PC-9 (cell line): ENCODE measurements at regions not wholly inside any gene's neighbourhood (a gene's known extent, or its start where the extent isn't known, plus 50 kb on each side); places are given as distances from the start of the nearest gene placed in this dataset.

Experiments used
- BruUV-seq: library from RNA; stranded (reverse); fragments of 400-500 nt; replicated peaks from 2 replicates; lab custom pipeline; 2021; lab: Mats Ljungman, UMichigan
- CTCF ChIA-PET: fragments of 300-600 bp; sonication (Branson Sonifier 250); formaldehyde crosslinking; loops from one replicate; lab custom pipeline; 2022; ENCODE audit warnings: antibody characterized with exemption; lab: Charles Lee
- POLR2A ChIA-PET: fragments of 300-600 bp; sonication (Branson Sonifier 250); formaldehyde crosslinking; loops from one replicate; lab custom pipeline; 2022; ENCODE audit warnings: antibody characterized with exemption; ENCODE audit not compliant: unreplicated experiment; lab: Charles Lee
- DNase-seq, 2 experiments: peaks; one replicate each; pipeline versions ENCODE4 v3.0.0 to v3.0.0-alpha.2; 2015 to 2022; ENCODE audit warnings: mixed read lengths in 1 of 2
- H2AFZ ChIP-seq: fragments of 200-600 bp; sonication (generic); 2 replicates; pipeline ENCODE4 v1.8.1; 2017; ENCODE audit warnings: antibody characterized with exemption
- H3F3A ChIP-seq: fragments of 200-600 bp; sonication (generic); 2 replicates; pipeline ENCODE4 v1.8.1; 2017; ENCODE audit warnings: antibody characterized with exemption, mild to moderate bottlenecking, low read depth; ENCODE audit not compliant: insufficient read depth
- H3K27ac ChIP-seq: fragments of 200-600 bp; sonication (generic); 2 replicates; pipeline ENCODE4 v1.6.1; 2016; ENCODE audit warnings: mixed run types
- H3K27me3 ChIP-seq: fragments of 200-600 bp; sonication (generic); 2 replicates; pipeline ENCODE4 v1.6.1; 2016; ENCODE audit warnings: low read depth, mixed run types; ENCODE audit not compliant: insufficient read depth
- H3K36me3 ChIP-seq: fragments of 200-600 bp; sonication (generic); 2 replicates; pipeline ENCODE4 v1.6.1; 2016; ENCODE audit warnings: low read depth, mixed run types
- H3K4me1 ChIP-seq: fragments of 200-600 bp; sonication (generic); replicated peaks from 2 replicates; pipeline ENCODE4 v1.6.1; 2016; ENCODE audit warnings: mixed run types; ENCODE audit not compliant: insufficient read depth
- H3K4me2 ChIP-seq: fragments of 200-600 bp; sonication (generic); 2 replicates; pipeline ENCODE4 v1.6.1; 2017; ENCODE audit warnings: mixed run types
- H3K4me3 ChIP-seq: fragments of 200-600 bp; sonication (generic); 2 replicates; pipeline ENCODE4 v1.6.1; 2016; ENCODE audit warnings: mixed run types
- H3K79me2 ChIP-seq: fragments of 200-600 bp; sonication (generic); 2 replicates; pipeline ENCODE4 v1.6.1; 2017; ENCODE audit warnings: low read depth, mixed run types
- H3K9me2 ChIP-seq: fragments of 200-600 bp; sonication (generic); 2 replicates; pipeline ENCODE4 v1.8.1; 2017; ENCODE audit warnings: mild to moderate bottlenecking; ENCODE audit not compliant: insufficient read depth
- H3K9me3 ChIP-seq: fragments of 200-600 bp; sonication (generic); 2 replicates; pipeline ENCODE4 v1.8.1; 2016; ENCODE audit warnings: low read depth; ENCODE audit not compliant: insufficient read depth
- H4K20me1 ChIP-seq: fragments of 200-600 bp; sonication (generic); 2 replicates; pipeline ENCODE4 v1.8.1; 2017; ENCODE audit not compliant: insufficient read depth
- CTCF ChIP-seq: fragments of 200-600 bp; sonication (generic); conservative IDR thresholded peaks from 2 replicates; pipeline ENCODE4 v1.6.1; 2017; ENCODE audit warnings: mixed run types, antibody characterized with exemption, mild to moderate bottlenecking, moderate library complexity
- EZH2 ChIP-seq: fragments of 200-600 bp; sonication (generic); IDR thresholded peaks from 2 replicates; pipeline ENCODE4 v1.8.0; 2017; ENCODE audit warnings: antibody characterized with exemption, low read depth
- intact Hi-C: fragments of 100-400 bp; cut with micrococcal nuclease; formaldehyde crosslinking; loops from one replicate; pipeline ENCODE4 v1.10.0; 2022; ENCODE audit not compliant: unreplicated experiment

- no peaks in the 10 kb centered on the region for H4K20me1 ChIP-seq
- no peaks in the 10 kb centered on the region for H3F3A ChIP-seq
- no peaks in the 10 kb centered on the region for H3K9me3 ChIP-seq
- no peaks in the 10 kb centered on the region for H3K27me3 ChIP-seq
- CTCF ChIA-PET: no interaction called here
- TF ChIP-seq CTCF (no peak), EZH2 (no peak)
- no peaks in the 10 kb centered on the region for H3K4me1 ChIP-seq
- no peak overlapping the region for H3K4me3 ChIP-seq
- no peak overlapping the region for H2AFZ ChIP-seq
- H3K9me2 ChIP-seq: no peaks in the 10 kb centered on the region; the same call in 1 of the 2 replicates
- H3K79me2 ChIP-seq: no peaks in the 10 kb centered on the region
- no peak overlapping the region for H3K27ac ChIP-seq
- H3K4me2 ChIP-seq: no peak overlapping the region
- intact Hi-C loops: no loop called here
- no peaks in the 10 kb centered on the region for H3K36me3 ChIP-seq
- BruUV-seq: no TSS peak
- POLR2A ChIA-PET: no interaction called here
- DNase-seq: peak in 1 of 2 experiments; percentile 30
Measured at GRCh38 chr3:107446706-107447105, 69.5 kb downstream of the CCDC54 start.

- no peak overlapping the region for H3K4me3 ChIP-seq
- H3K4me2 ChIP-seq: no peak overlapping the region
- H3K27ac ChIP-seq: no peak overlapping the region
- H3F3A ChIP-seq: no peaks in the 10 kb centered on the region
- no peak for TF ChIP-seq EZH2
- no peak for TF ChIP-seq CTCF
- no peak overlapping the region for H2AFZ ChIP-seq
- no peaks in the 10 kb centered on the region for H3K27me3 ChIP-seq
- intact Hi-C loops: no loop called here
- no peaks in the 10 kb centered on the region for H3K36me3 ChIP-seq
- H3K79me2 ChIP-seq: no peaks in the 10 kb centered on the region
- CTCF ChIA-PET: no interaction called here
- no peak for DNase-seq
- POLR2A ChIA-PET: no interaction called here
- no TSS peak for BruUV-seq
- H3K9me2 ChIP-seq: no peaks in the 10 kb centered on the region; the same call in 1 of the 2 replicates
- H3K4me1 ChIP-seq: no peaks in the 10 kb centered on the region
- H4K20me1 ChIP-seq: no peaks in the 10 kb centered on the region
- no peaks in the 10 kb centered on the region for H3K9me3 ChIP-seq
Measured at GRCh38 chr3:107450254-107450893, 72.4 kb upstream of the BBX start.

GRCh38 chr3:107452436-107452835 is 70.3 kb upstream of the BBX start:
- Histone ChIP-seq H2AFZ (no peak overlapping the region), H3K9me2 (no peaks in the 10 kb centered on the region), H3F3A (no peaks in the 10 kb centered on the region), H3K4me3 (no peak overlapping the region), H3K79me2 (no peaks in the 10 kb centered on the region), H3K36me3 (no peaks in the 10 kb centered on the region), H3K4me1 (no peaks in the 10 kb centered on the region), H3K27ac (no peak overlapping the region), H4K20me1 (no peaks in the 10 kb centered on the region), H3K27me3 (no peaks in the 10 kb centered on the region), H3K9me3 (no peaks in the 10 kb centered on the region), H3K4me2 (no peak overlapping the region)
- TF ChIP-seq CTCF: no peak
- TF ChIP-seq EZH2: no peak
- intact Hi-C loops: no loop called here
- ChIA-PET CTCF (no interaction called here), POLR2A (no interaction called here)
- DNase-seq: no peak
- BruUV-seq: no TSS peak
